H9 (cell line): ENCODE measurements at regions not wholly inside any gene's neighbourhood (a gene's known extent, or its start where the extent isn't known, plus 50 kb on each side); places are given as distances from the start of the nearest gene placed in this dataset.

ENCODE experiments used
- DNase-seq: peaks from one replicate; pipeline ENCODE4 v3.0.0-alpha.2; 2017
- H2AFZ ChIP-seq: one replicate; pipeline ENCODE4 v1.6.1; 2013; ENCODE audit warnings: mild to moderate bottlenecking, low read length, control low read depth, moderate library complexity
- H2AK5ac ChIP-seq: 2 replicates; pipeline ENCODE4 v1.6.1; 2013; ENCODE audit warnings: low read length, control low read depth, mixed read lengths; ENCODE audit not compliant: insufficient read length
- H2BK120ac ChIP-seq: one replicate; pipeline ENCODE4 v1.6.1; 2013; ENCODE audit warnings: low read depth, mild to moderate bottlenecking, low read length, control low read depth, inconsistent platforms; ENCODE audit not compliant: poor library complexity, severe bottlenecking
- H2BK12ac ChIP-seq: 2 replicates; pipeline ENCODE4 v1.6.1; 2013; ENCODE audit warnings: low read length, control low read depth, mixed read lengths, low read depth; ENCODE audit not compliant: insufficient read length
- H2BK15ac ChIP-seq: 2 replicates; pipeline ENCODE4 v1.6.1; 2013; ENCODE audit warnings: low read depth, low read length, control low read depth
- H2BK20ac ChIP-seq: one replicate; pipeline ENCODE4 v1.6.1; 2013; ENCODE audit warnings: low read depth, mild to moderate bottlenecking, low read length, control low read depth, inconsistent platforms; ENCODE audit not compliant: poor library complexity, severe bottlenecking
- H2BK5ac ChIP-seq: 2 replicates; pipeline ENCODE4 v1.6.1; 2013; ENCODE audit warnings: low read length, control low read depth, mixed read lengths; ENCODE audit not compliant: insufficient read length
- H3K14ac ChIP-seq: 2 replicates; pipeline ENCODE4 v1.6.1; 2013; ENCODE audit warnings: low read length, control low read depth; ENCODE audit not compliant: insufficient read depth
- H3K18ac ChIP-seq: 2 replicates; pipeline ENCODE4 v1.6.1; 2013; ENCODE audit warnings: low read depth, mild to moderate bottlenecking, mixed read lengths, low read length, control low read depth; ENCODE audit not compliant: insufficient read length
- H3K23ac ChIP-seq: 2 replicates; pipeline ENCODE4 v1.6.1; 2013; ENCODE audit warnings: low read length, control low read depth, mixed read lengths, low read depth; ENCODE audit not compliant: insufficient read length
- H3K23me2 ChIP-seq: 2 replicates; pipeline ENCODE4 v1.6.1; 2013; ENCODE audit warnings: low read depth, mild to moderate bottlenecking, mixed read lengths, low read length, control low read depth; ENCODE audit not compliant: insufficient read length, poor library complexity, severe bottlenecking
- H3K27ac ChIP-seq: 2 replicates; pipeline ENCODE4 v1.5.1; 2013; ENCODE audit warnings: low read length, control low read depth, mixed read lengths, low read depth; ENCODE audit not compliant: insufficient read length
- H3K27me3 ChIP-seq: 2 replicates; pipeline ENCODE4 v1.6.1; 2013; ENCODE audit warnings: low read length, control low read depth, inconsistent platforms; ENCODE audit not compliant: insufficient read depth
- H3K4ac ChIP-seq: 2 replicates; pipeline ENCODE4 v1.6.1; 2013; ENCODE audit warnings: low read depth, mild to moderate bottlenecking, control low read depth, inconsistent platforms, low read length, moderate library complexity
- H3K4me1 ChIP-seq: 2 replicates; pipeline ENCODE4 v1.6.1; 2013; ENCODE audit warnings: low read length, control low read depth, inconsistent platforms; ENCODE audit not compliant: insufficient read depth
- H3K4me2 ChIP-seq: 2 replicates; pipeline ENCODE4 v1.6.1; 2013; ENCODE audit warnings: low read length, control low read depth, mixed read lengths; ENCODE audit not compliant: insufficient read length, insufficient read depth
- H3K56ac ChIP-seq: 2 replicates; pipeline ENCODE4 v1.6.1; 2013; ENCODE audit warnings: low read depth, mild to moderate bottlenecking, mixed read lengths, low read length, control low read depth; ENCODE audit not compliant: insufficient read length
- H3K79me1 ChIP-seq: 2 replicates; pipeline ENCODE4 v1.6.1; 2013; ENCODE audit warnings: low read depth, mild to moderate bottlenecking, moderate library complexity, low read length, control low read depth, inconsistent platforms; ENCODE audit not compliant: insufficient read depth, poor library complexity, severe bottlenecking
- H3K79me2 ChIP-seq: 2 replicates; pipeline ENCODE4 v1.6.1; 2013; ENCODE audit warnings: low read length, control low read depth, inconsistent platforms; ENCODE audit not compliant: insufficient read depth
- H3K9ac ChIP-seq: 2 replicates; pipeline ENCODE4 v1.6.1; 2013; ENCODE audit warnings: low read length, control low read depth, mixed read lengths; ENCODE audit not compliant: insufficient read length; ENCODE audit errors: extremely low read depth
- H3K9me3 ChIP-seq: one replicate; pipeline ENCODE4 v1.6.1; 2013; ENCODE audit warnings: low read depth, low read length, inconsistent platforms; ENCODE audit not compliant: control insufficient read depth
- H3T11ph ChIP-seq: one replicate; pipeline ENCODE4 v1.6.1; 2013; ENCODE audit warnings: mild to moderate bottlenecking, low read length, control low read depth, inconsistent platforms
- H4K20me1 ChIP-seq: one replicate; pipeline ENCODE4 v1.6.1; 2013; ENCODE audit not compliant: control insufficient read depth, insufficient read length, insufficient read depth
- H4K5ac ChIP-seq: 2 replicates; pipeline ENCODE4 v1.6.1; 2013; ENCODE audit warnings: low read depth, mild to moderate bottlenecking, mixed read lengths, low read length, control low read depth; ENCODE audit not compliant: insufficient read length
- H4K8ac ChIP-seq: replicated peaks from 2 replicates; pipeline ENCODE4 v1.6.1; 2013; ENCODE audit warnings: low read length, control low read depth, mixed read lengths, low read depth; ENCODE audit not compliant: insufficient read length
- H4K91ac ChIP-seq: 2 replicates; pipeline ENCODE4 v1.6.1; 2013; ENCODE audit warnings: low read depth, mild to moderate bottlenecking, moderate library complexity, mixed read lengths, low read length, control low read depth; ENCODE audit not compliant: insufficient read length
- H3K27ac Mint-ChIP-seq, 3 experiments: 2 replicates in 2 of 3; 3 replicates in 1 of 3; pipeline ENCODE4 v1.8.0; 2020 to 2021; ENCODE audit warnings: mixed read lengths in 3 of 3, mild to moderate bottlenecking in 1 of 3, moderate library complexity in 1 of 3
- H3K27me3 Mint-ChIP-seq: 2 replicates; pipeline ENCODE4 v1.8.0; 2021; ENCODE audit warnings: low read depth, mild to moderate bottlenecking, moderate library complexity, mixed read lengths
- H3K36me3 Mint-ChIP-seq, 3 experiments: 2 replicates in 2 of 3; 3 replicates in 1 of 3; pipeline ENCODE4 v1.8.0; 2020 to 2021; ENCODE audit warnings: low read depth in 3 of 3, mixed read lengths in 3 of 3; ENCODE audit not compliant: insufficient read depth in 1 of 3
- H3K4me1 Mint-ChIP-seq, 2 experiments: 2 replicates each; pipeline ENCODE4 v1.8.0; 2020; ENCODE audit warnings: mixed read lengths in 2 of 2
- H3K4me3 Mint-ChIP-seq, 2 experiments: 2 replicates in 1 of 2; 3 replicates in 1 of 2; pipeline ENCODE4 v1.8.0; 2020 to 2021; ENCODE audit warnings: mild to moderate bottlenecking in 2 of 2, mixed read lengths in 2 of 2, moderate library complexity in 1 of 2
- H3K9me3 Mint-ChIP-seq, 2 experiments: 2 replicates in 1 of 2; 3 replicates in 1 of 2; pipeline ENCODE4 v1.8.0; 2020; ENCODE audit warnings: mild to moderate bottlenecking in 2 of 2, mixed read lengths in 2 of 2, moderate library complexity in 1 of 2
- CTCF ChIP-seq: fragments of 200-600 bp; sonication (generic); conservative IDR thresholded peaks from 3 replicates; pipeline ENCODE4 v1.8.0; 2021; ENCODE audit warnings: antibody characterized with exemption, mild to moderate bottlenecking
- WGBS: extraction: QIAGEN DNeasy Blood & Tissue Kit; methylation state at CpG from one replicate; pipeline ENCODE4 v1.1.7; 2013; ENCODE audit warnings: missing lambda C conversion rate, low lambda C conversion rate, mixed read lengths; ENCODE audit not compliant: insufficient read length; ENCODE audit errors: extremely low coverage; 5-methylcytosine and 5-hydroxymethylcytosine counted together

- Histone ChIP-seq H3K9me3 (no peaks in the 10 kb centered on the region), H4K20me1 (no peaks in the 10 kb centered on the region), H3K27me3 (no peaks in the 10 kb centered on the region), H3K4me1 (peaks cover 3% of the 10 kb centered on the region; the same call in 1 of the 2 replicates), H3K23ac (no peak overlapping the region), H3K56ac (no peak overlapping the region), H3K18ac (no peak overlapping the region), H3K4ac (no peak overlapping the region), H3K79me2 (no peaks in the 10 kb centered on the region; the same call in 1 of the 2 replicates), H2BK20ac (no peak overlapping the region), H3K4me2 (no peak overlapping the region), H2BK15ac (no peak overlapping the region), H4K8ac (no peak overlapping the region), H3K9ac (no peak overlapping the region), H2BK12ac (no peak overlapping the region), H2AK5ac (no peak overlapping the region), H2AFZ (no peak overlapping the region), H3T11ph (no peak overlapping the region), H4K5ac (no peak overlapping the region), H3K23me2 (no peaks in the 10 kb centered on the region), H3K27ac (no peak overlapping the region), H4K91ac (no peak overlapping the region), H3K79me1 (no peaks in the 10 kb centered on the region), H2BK5ac (no peak overlapping the region), H3K14ac (no peak overlapping the region), H2BK120ac (no peak overlapping the region)
- peaks cover 40 to 49% of the 10 kb centered on the region in 2 experiments for H3K4me1 Mint-ChIP-seq
- no CpG with 5 or more reads among the region's 6 CpGs for WGBS
- no peak overlapping the region for H3K4me3 Mint-ChIP-seq
- no peaks in the 10 kb centered on the region for H3K9me3 Mint-ChIP-seq
- H3K27me3 Mint-ChIP-seq, result peaks cover 14% of the 10 kb centered on the region
- TF ChIP-seq CTCF, result no peak
- no peak overlapping the region for H3K27ac Mint-ChIP-seq
- DNase-seq, result no peak
- peaks cover 0 to 2% (median 0%) of the 10 kb centered on the region in 3 experiments; a peak in 2 of 7 replicates for H3K36me3 Mint-ChIP-seq
These were observed 52.3 kb upstream of the CPLX2 start for GRCh38 chr5:175819090-175819425.
